Prostate gland (tissue), 2 donors: ENCODE measurements at regions not wholly inside any gene's neighbourhood (a gene's known extent, or its start where the extent isn't known, plus 50 kb on each side); places are given as distances from the start of the nearest gene placed in this dataset.

Experiments used
- DNase-seq: peaks from one replicate; pipeline ENCODE4 v3.0.0-alpha.2; 2019; ENCODE audit warnings: low spot score
- H3K27ac ChIP-seq, 2 donors: fragments of 200-600 bp; sonication (generic); 2 replicates each; pipeline ENCODE4 v1.5.1; 2017 to 2019
- H3K27me3 ChIP-seq: fragments of 200-600 bp; sonication (generic); replicated peaks from 2 replicates; pipeline ENCODE4 v1.5.1; 2019; ENCODE audit not compliant: insufficient read depth
- H3K36me3 ChIP-seq, 2 donors: fragments of 200-600 bp; sonication (generic); 1 replicate in 1 of 2; 2 replicates in 1 of 2; pipeline versions ENCODE4 v1.5.1 to v1.8.1; 2017 to 2019
- H3K4me1 ChIP-seq: fragments of 200-600 bp; sonication (generic); replicated peaks from 2 replicates; pipeline ENCODE4 v1.5.1; 2019
- H3K4me3 ChIP-seq, 2 donors: fragments of 200-600 bp; sonication (generic); 2 replicates each; pipeline ENCODE4 v1.5.1; 2017 to 2019
- H3K9me3 ChIP-seq: fragments of 200-600 bp; sonication (generic); 2 replicates; pipeline ENCODE4 v1.5.1; 2017
- POLR2A ChIP-seq: fragments of 450-650 bp; IDR thresholded peaks from one replicate; pipeline ENCODE4 v1.6.1; 2016; ENCODE audit warnings: antibody characterized with exemption, mild to moderate bottlenecking
- POLR2AphosphoS5 ChIP-seq: sonication (generic); formaldehyde crosslinking; IDR thresholded peaks from one replicate; pipeline ENCODE4 v1.6.1; 2017; ENCODE audit warnings: antibody characterized with exemption
- WGBS: methylation state at CpG from one replicate; pipeline ENCODE4 v1.1.5; 2018; 5-methylcytosine and 5-hydroxymethylcytosine counted together
- intact Hi-C: fragments of 100-400 bp; cut with DNase I; formaldehyde crosslinking; loops from one replicate; pipeline ENCODE4 v1.14.2; 2022
- TF ChIP-seq, protein P1 (sequence below), 4 experiments: fragments of 200-600 bp in 2 of 4; fragments of 450-650 bp in 2 of 4; sonication (generic) in 2 of 4; IDR thresholded peaks; 1 replicate in 3 of 4; 2 replicates in 1 of 4; pipeline ENCODE4 v1.5.1; 2016 to 2019; ENCODE audit warnings: antibody characterized with exemption in 4 of 4, mild to moderate bottlenecking in 2 of 4, moderate library complexity in 2 of 4

GRCh38 chr5:82931110-82931509 is 146.1 kb downstream of the TMEM167A start:
- no peaks in the 10 kb centered on the region for H3K36me3 ChIP-seq
- no peak overlapping the region for H3K4me3 ChIP-seq
- WGBS = 74% methylated on average over 3 of the region's 3 CpGs
- H3K9me3 ChIP-seq = no peaks in the 10 kb centered on the region
- no peaks in the 10 kb centered on the region for H3K27me3 ChIP-seq
- no peak for DNase-seq
- TF ChIP-seq, protein P1, sequence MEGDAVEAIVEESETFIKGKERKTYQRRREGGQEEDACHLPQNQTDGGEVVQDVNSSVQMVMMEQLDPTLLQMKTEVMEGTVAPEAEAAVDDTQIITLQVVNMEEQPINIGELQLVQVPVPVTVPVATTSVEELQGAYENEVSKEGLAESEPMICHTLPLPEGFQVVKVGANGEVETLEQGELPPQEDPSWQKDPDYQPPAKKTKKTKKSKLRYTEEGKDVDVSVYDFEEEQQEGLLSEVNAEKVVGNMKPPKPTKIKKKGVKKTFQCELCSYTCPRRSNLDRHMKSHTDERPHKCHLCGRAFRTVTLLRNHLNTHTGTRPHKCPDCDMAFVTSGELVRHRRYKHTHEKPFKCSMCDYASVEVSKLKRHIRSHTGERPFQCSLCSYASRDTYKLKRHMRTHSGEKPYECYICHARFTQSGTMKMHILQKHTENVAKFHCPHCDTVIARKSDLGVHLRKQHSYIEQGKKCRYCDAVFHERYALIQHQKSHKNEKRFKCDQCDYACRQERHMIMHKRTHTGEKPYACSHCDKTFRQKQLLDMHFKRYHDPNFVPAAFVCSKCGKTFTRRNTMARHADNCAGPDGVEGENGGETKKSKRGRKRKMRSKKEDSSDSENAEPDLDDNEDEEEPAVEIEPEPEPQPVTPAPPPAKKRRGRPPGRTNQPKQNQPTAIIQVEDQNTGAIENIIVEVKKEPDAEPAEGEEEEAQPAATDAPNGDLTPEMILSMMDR (IDR thresholded peaks at IDR 0.05) = no peak
- no peak for TF ChIP-seq POLR2AphosphoS5
- H3K27ac ChIP-seq = no peak overlapping the region
- intact Hi-C loops = no loop called here
- H3K4me1 ChIP-seq = no peaks in the 10 kb centered on the region

- DNase-seq = no peak
- H3K4me1 ChIP-seq = no peaks in the 10 kb centered on the region
- H3K27me3 ChIP-seq = no peaks in the 10 kb centered on the region
- WGBS = 64% methylated on average over 3 of the region's 3 CpGs
- intact Hi-C loops = no loop called here
- H3K4me3 ChIP-seq = no peak overlapping the region
- H3K36me3 ChIP-seq = no peaks in the 10 kb centered on the region
- TF ChIP-seq POLR2A (no peak), POLR2AphosphoS5 (no peak)
- TF ChIP-seq, protein P1 (IDR thresholded peaks at IDR 0.05) = no peak
- H3K27ac ChIP-seq = no peak overlapping the region
- no peaks in the 10 kb centered on the region for H3K9me3 ChIP-seq
Observed at GRCh38 chr5:82925061-82925411, 152.2 kb downstream of the TMEM167A start.

GRCh38 chr5:82924226-82925060 is 152.8 kb downstream of the TMEM167A start:
- no peaks in the 10 kb centered on the region for H3K36me3 ChIP-seq
- no peaks in the 10 kb centered on the region for H3K9me3 ChIP-seq
- H3K4me1 ChIP-seq = no peaks in the 10 kb centered on the region
- no peak for TF ChIP-seq POLR2A
- TF ChIP-seq POLR2AphosphoS5 = no peak
- TF ChIP-seq, protein P1 (IDR thresholded peaks at IDR 0.05) = no peak
- H3K27me3 ChIP-seq = no peaks in the 10 kb centered on the region
- no peak for DNase-seq
- 43% methylated on average over 5 of the region's 5 CpGs for WGBS
- no peak overlapping the region for H3K27ac ChIP-seq
- intact Hi-C loops = no loop called here
- no peak overlapping the region for H3K4me3 ChIP-seq

DNA sequence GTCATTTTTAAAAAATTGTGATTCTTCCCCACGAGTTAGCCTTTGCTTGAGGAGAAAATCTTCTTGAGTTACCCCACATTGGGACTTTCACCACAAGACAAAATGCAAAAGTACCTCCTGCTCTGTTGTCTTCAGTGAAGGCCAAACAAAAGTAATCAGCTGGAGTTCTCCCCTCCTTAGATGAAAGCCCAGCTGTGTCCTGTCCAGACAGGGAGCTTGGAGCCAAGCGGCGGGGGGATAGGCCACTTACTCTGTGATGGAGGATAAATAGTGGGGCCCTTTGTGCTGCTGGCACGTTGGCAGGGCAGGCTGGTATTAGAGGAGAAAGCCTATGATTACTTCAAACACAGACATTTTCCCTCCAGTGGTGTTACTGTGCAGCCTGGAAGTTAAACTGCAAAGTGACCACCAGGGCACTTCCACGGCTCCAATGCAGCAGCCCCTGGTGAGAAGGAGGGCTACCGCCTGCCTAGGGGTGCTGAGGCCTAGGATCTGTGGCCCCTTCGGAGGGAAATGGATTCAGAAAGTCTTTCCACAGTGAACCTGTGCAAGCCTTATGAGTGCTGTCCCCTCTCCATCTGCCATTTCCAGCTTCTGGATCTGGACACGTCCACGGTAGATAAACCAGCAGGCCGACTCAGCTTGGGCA is 155.0 kb downstream of the TMEM167A start:
- Histone ChIP-seq H3K36me3 (no peaks in the 10 kb centered on the region), H3K27me3 (no peaks in the 10 kb centered on the region), H3K4me3 (no peak overlapping the region), H3K9me3 (no peaks in the 10 kb centered on the region), H3K4me1 (no peaks in the 10 kb centered on the region), H3K27ac (no peak overlapping the region)
- TF ChIP-seq, protein P1 (IDR thresholded peaks at IDR 0.05) = no peak
- TF ChIP-seq POLR2AphosphoS5 = no peak
- TF ChIP-seq POLR2A = no peak
- DNase-seq = no peak
- intact Hi-C loops = no loop called here
- WGBS = 70% methylated on average over 8 of the region's 10 CpGs
